CD4-positive, CD25-positive, alpha-beta regulatory T cell (primary cell): ENCODE measurements at regions not wholly inside any gene's neighbourhood (a gene's known extent, or its start where the extent isn't known, plus 50 kb on each side); places are given as distances from the start of the nearest gene placed in this dataset.
A peak's percentile ranks its signal among the peaks of the same experiment; 100 is the strongest.
"Not testable (repeated sequence)": the region's sequence is repeated elsewhere in the genome, so short reads cannot be mapped to it uniquely, and the experiment has no call there.

Source experiments
- ATAC-seq, 2 donors: fragments of 150-1000 bp; cut with Tn5 transposase; one replicate each; pipeline ENCODE4 v1.10.0; 2021; ENCODE audit warnings: low read depth in 2 of 2, moderate number of reproducible peaks in 2 of 2, moderate library complexity in 1 of 2
- DNase-seq, 3 donors: peaks; one replicate each; pipeline versions ENCODE4 v3.0.0 to v3.0.0-alpha.2; 2012 to 2022; ENCODE audit warnings: mixed read lengths in 1 of 3
- H3K27ac ChIP-seq: one replicate; pipeline ENCODE4 v1.7.0; 2013; ENCODE audit warnings: mild to moderate bottlenecking, low read length; ENCODE audit not compliant: insufficient read depth, poor library complexity, severe bottlenecking
- H3K27me3 ChIP-seq: one replicate; pipeline ENCODE4 v1.7.0; 2013; ENCODE audit warnings: low read length; ENCODE audit not compliant: control insufficient read depth, insufficient read depth
- H3K36me3 ChIP-seq: one replicate; pipeline ENCODE4 v1.7.0; 2013; ENCODE audit warnings: mild to moderate bottlenecking, low read length, moderate library complexity; ENCODE audit not compliant: control insufficient read depth, insufficient read depth
- H3K4me1 ChIP-seq: 2 replicates; pipeline ENCODE4 v1.7.0; 2013; ENCODE audit warnings: mild to moderate bottlenecking, low read length; ENCODE audit not compliant: insufficient read depth, control insufficient read depth, poor library complexity, severe bottlenecking
- H3K4me3 ChIP-seq: one replicate; pipeline ENCODE4 v1.7.0; 2013; ENCODE audit warnings: low read depth, mild to moderate bottlenecking, low read length, moderate library complexity
- H3K9me3 ChIP-seq, 2 experiments: 1 replicate in 1 of 2; 2 replicates in 1 of 2; pipeline ENCODE4 v1.7.0; 2013; ENCODE audit warnings: low read length in 2 of 2, mild to moderate bottlenecking in 1 of 2, moderate library complexity in 1 of 2; ENCODE audit not compliant: control insufficient read depth in 2 of 2
- H3K27ac Mint-ChIP-seq, 3 donors: one replicate each; pipeline ENCODE4 v1.8.0; 2020 to 2022; ENCODE audit warnings: mild to moderate bottlenecking in 3 of 3, mixed read lengths in 3 of 3, moderate library complexity in 2 of 3
- H3K27me3 Mint-ChIP-seq: one replicate; pipeline ENCODE4 v1.8.0; 2022; ENCODE audit warnings: mild to moderate bottlenecking, mixed read lengths
- H3K36me3 Mint-ChIP-seq: one replicate; pipeline ENCODE4 v1.8.0; 2020; ENCODE audit warnings: mixed read lengths
- H3K4me1 Mint-ChIP-seq, 4 donors: one replicate each; pipeline ENCODE4 v1.8.0; 2020 to 2022; ENCODE audit warnings: mixed read lengths in 4 of 4, mild to moderate bottlenecking in 1 of 4
- H3K4me3 Mint-ChIP-seq, 4 donors: one replicate each; pipeline ENCODE4 v1.8.0; 2020 to 2022; ENCODE audit warnings: mild to moderate bottlenecking in 4 of 4, mixed read lengths in 4 of 4, moderate library complexity in 3 of 4
- H3K9me3 Mint-ChIP-seq, 7 donors: one replicate each; pipeline ENCODE4 v1.8.0; 2020 to 2022; ENCODE audit warnings: mixed read lengths in 7 of 7, mild to moderate bottlenecking in 3 of 7, moderate library complexity in 2 of 7

GRCh38 chrX:9368262-9368661 lies 96.6 kb upstream of the TBL1X start:
- H3K9me3 Mint-ChIP-seq = peaks cover 0 to 3% (median 0%) of the 10 kb centered on the region in 7 donors
- H3K27ac Mint-ChIP-seq = peak overlapping the region in 1 of 3 donors; percentile 15
- DNase-seq (no peak), ATAC-seq (no peak)
- Histone ChIP-seq H3K4me3 (no peak overlapping the region), H3K27ac (no peak overlapping the region), H3K36me3 (no peaks in the 10 kb centered on the region), H3K27me3 (no peaks in the 10 kb centered on the region), H3K9me3 (no peaks in the 10 kb centered on the region), H3K4me1 (no peaks in the 10 kb centered on the region)
- no peak overlapping the region for H3K4me3 Mint-ChIP-seq
- no peaks in the 10 kb centered on the region for H3K27me3 Mint-ChIP-seq
- peaks cover 0 to 6% (median 1%) of the 10 kb centered on the region in 4 donors for H3K4me1 Mint-ChIP-seq
- no peaks in the 10 kb centered on the region for H3K36me3 Mint-ChIP-seq

- ATAC-seq (no peak), DNase-seq (no peak)
- no peak overlapping the region for H3K27ac ChIP-seq
- no peaks in the 10 kb centered on the region for H3K36me3 ChIP-seq
- no peaks in the 10 kb centered on the region for H3K27me3 Mint-ChIP-seq
- H3K4me3 ChIP-seq = no peak overlapping the region
- H3K27ac Mint-ChIP-seq = peak overlapping the region in 1 of 3 donors; percentile 39
- no peaks in the 10 kb centered on the region for H3K9me3 ChIP-seq
- no peaks in the 10 kb centered on the region for H3K27me3 ChIP-seq
- H3K4me1 ChIP-seq = no peaks in the 10 kb centered on the region
- H3K9me3 Mint-ChIP-seq = peaks cover 0 to 3% (median 0%) of the 10 kb centered on the region in 7 donors
- H3K4me3 Mint-ChIP-seq = no peak overlapping the region
- H3K36me3 Mint-ChIP-seq = no peaks in the 10 kb centered on the region
- peaks cover 0 to 6% (median 1%) of the 10 kb centered on the region in 4 donors for H3K4me1 Mint-ChIP-seq
Observed at GRCh38 chrX:9369802-9370291, 95.0 kb upstream of the TBL1X start.

GRCh38 chrX:9370893-9371292 lies 94.0 kb upstream of the TBL1X start:
- ATAC-seq (no peak), DNase-seq (no peak)
- Histone ChIP-seq H3K36me3 (no peaks in the 10 kb centered on the region), H3K9me3 (no peaks in the 10 kb centered on the region), H3K27me3 (no peaks in the 10 kb centered on the region), H3K4me1 (no peaks in the 10 kb centered on the region), H3K4me3 (no peak overlapping the region), H3K27ac (no peak overlapping the region)
- Mint-ChIP-seq H3K4me3 (no peak overlapping the region), H3K27me3 (no peaks in the 10 kb centered on the region), H3K9me3 (peaks cover 0 to 3% (median 0%) of the 10 kb centered on the region in 7 donors), H3K4me1 (peaks cover 0 to 6% (median 1%) of the 10 kb centered on the region in 4 donors), H3K36me3 (no peaks in the 10 kb centered on the region), H3K27ac (no peak overlapping the region)

- Histone ChIP-seq H3K27ac (no peak overlapping the region), H3K4me1 (no peaks in the 10 kb centered on the region), H3K9me3 (no peaks in the 10 kb centered on the region), H3K27me3 (no peaks in the 10 kb centered on the region), H3K4me3 (no peak overlapping the region), H3K36me3 (no peaks in the 10 kb centered on the region)
- Mint-ChIP-seq H3K27ac (no peak overlapping the region), H3K4me1 (peaks cover 0 to 11% (median 2%) of the 10 kb centered on the region in 4 donors), H3K9me3 (peaks cover 0 to 3% (median 0%) of the 10 kb centered on the region in 7 donors), H3K36me3 (no peaks in the 10 kb centered on the region), H3K4me3 (no peak overlapping the region), H3K27me3 (no peaks in the 10 kb centered on the region)
- DNase-seq (no peak), ATAC-seq (no peak)
Observed at GRCh38 chrX:9372866-9373265, 92.0 kb upstream of the TBL1X start.

GRCh38 chrX:9373789-9374188 lies 91.1 kb upstream of the TBL1X start:
- Mint-ChIP-seq H3K4me1 (peaks cover 0 to 10% (median 3%) of the 10 kb centered on the region in 4 donors), H3K27ac (no peak overlapping the region), H3K4me3 (no peak overlapping the region), H3K9me3 (peaks cover 0 to 2% (median 0%) of the 10 kb centered on the region in 7 donors), H3K36me3 (no peaks in the 10 kb centered on the region), H3K27me3 (no peaks in the 10 kb centered on the region)
- Histone ChIP-seq H3K4me1 (no peaks in the 10 kb centered on the region), H3K27me3 (no peaks in the 10 kb centered on the region), H3K27ac (no peak overlapping the region), H3K4me3 (no peak overlapping the region), H3K9me3 (no peaks in the 10 kb centered on the region), H3K36me3 (no peaks in the 10 kb centered on the region)
- no peak for ATAC-seq
- no peak for DNase-seq

GRCh38 chrX:9374555-9374954 lies 90.3 kb upstream of the TBL1X start:
- no peaks in the 10 kb centered on the region for H3K27me3 ChIP-seq
- no peak for ATAC-seq
- H3K4me3 Mint-ChIP-seq = no peak overlapping the region
- no peaks in the 10 kb centered on the region for H3K36me3 Mint-ChIP-seq
- no peak for DNase-seq
- no peaks in the 10 kb centered on the region for H3K27me3 Mint-ChIP-seq
- H3K4me3 ChIP-seq = no peak overlapping the region
- peaks cover 0 to 11% (median 5%) of the 10 kb centered on the region in 4 donors for H3K4me1 Mint-ChIP-seq
- H3K4me1 ChIP-seq = no peaks in the 10 kb centered on the region
- no peak overlapping the region for H3K27ac ChIP-seq
- no peak overlapping the region for H3K27ac Mint-ChIP-seq
- no peaks in the 10 kb centered on the region for H3K9me3 ChIP-seq
- no peaks in the 10 kb centered on the region for H3K36me3 ChIP-seq
- H3K9me3 Mint-ChIP-seq = peaks cover 0 to 2% (median 0%) of the 10 kb centered on the region in 7 donors

GRCh38 chrX:9376111-9376510 lies 88.7 kb upstream of the TBL1X start:
- no peak overlapping the region for H3K27ac Mint-ChIP-seq
- peaks cover 0 to 11% (median 5%) of the 10 kb centered on the region in 4 donors for H3K4me1 Mint-ChIP-seq

GRCh38 chrX:9377216-9377615 lies 87.6 kb upstream of the TBL1X start:
- not testable (repeated sequence) for H3K36me3 Mint-ChIP-seq, H3K4me3 Mint-ChIP-seq, H3K27me3 Mint-ChIP-seq, H3K27ac Mint-ChIP-seq, H3K27me3 ChIP-seq, H3K9me3 ChIP-seq, H3K4me1 ChIP-seq, H3K36me3 ChIP-seq, DNase-seq, H3K27ac ChIP-seq, H3K4me3 ChIP-seq, H3K9me3 Mint-ChIP-seq, ATAC-seq
- H3K4me1 Mint-ChIP-seq = peaks cover 0 to 11% (median 5%) of the 10 kb centered on the region in 4 donors

More at GRCh38 chrX:9376111-9376510, 88.7 kb upstream of the TBL1X start:
- H3K27me3 ChIP-seq = no peaks in the 10 kb centered on the region
- no peaks in the 10 kb centered on the region for H3K27me3 Mint-ChIP-seq
- H3K36me3 ChIP-seq = no peaks in the 10 kb centered on the region
- H3K9me3 ChIP-seq = no peaks in the 10 kb centered on the region
- DNase-seq = no peak
- no peak overlapping the region for H3K27ac ChIP-seq
- H3K36me3 Mint-ChIP-seq = no peaks in the 10 kb centered on the region
- H3K4me1 ChIP-seq = no peaks in the 10 kb centered on the region
- H3K9me3 Mint-ChIP-seq = peaks cover 0 to 3% (median 0%) of the 10 kb centered on the region in 7 donors
- no peak overlapping the region for H3K4me3 ChIP-seq
- ATAC-seq = no peak
- H3K4me3 Mint-ChIP-seq = no peak overlapping the region
